ENCODE measurements at regions not wholly inside any gene's neighbourhood (a gene's known extent, or its start where the extent isn't known, plus 50 kb on each side); places are given as distances from the start of the nearest gene placed in this dataset.

DNA sequence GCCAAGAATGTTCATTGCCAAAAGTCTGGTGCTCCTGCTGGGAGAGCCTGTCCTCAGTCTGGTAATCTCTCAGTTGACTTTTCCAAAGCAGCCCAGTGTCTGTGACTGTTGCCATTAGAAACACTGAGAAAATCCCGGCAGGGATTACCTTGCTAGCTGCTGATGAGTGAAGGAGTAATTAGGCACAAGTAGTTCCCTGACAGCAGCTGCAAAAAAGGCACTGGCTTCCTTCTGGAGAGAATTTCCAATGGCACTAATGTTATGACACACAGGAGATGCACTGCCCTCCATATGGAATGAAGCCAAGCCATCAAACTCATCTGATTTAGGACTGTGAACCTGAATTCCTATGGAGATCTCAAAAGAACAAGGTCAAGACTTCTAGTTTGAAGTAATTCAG lies 1321.2 kb upstream of the SEL1L start:
- H3K9me3 ChIP-seq (ENCODE audit: control insufficient read depth, insufficient read depth, low read depth, low read length): no peaks in the 10 kb centered on the region
- no peaks in the 10 kb centered on the region for H3K36me3 ChIP-seq (ENCODE audit: control insufficient read depth in 2 of 2, insufficient read depth in 1 of 2, low read length in 2 of 2)
- no peak overlapping the region for H3K27ac ChIP-seq (ENCODE audit: extremely low read depth, low read depth, low read length)
- CTCF ChIA-PET: interaction anchor here (0.5 to 0.6 kb wide), 2 partner anchors 63 to 147 kb away, joined by 3 read pairs; no protein-coding TSS in a partner anchor
- POLR2A ChIA-PET: no interaction called here
- no peak for TF ChIP-seq ZNF221 (tag by site-specific recombination; IDR thresholded peaks at IDR 0.05; ENCODE audit: borderline replicate concordance)
- TF ChIP-seq, protein P1, sequence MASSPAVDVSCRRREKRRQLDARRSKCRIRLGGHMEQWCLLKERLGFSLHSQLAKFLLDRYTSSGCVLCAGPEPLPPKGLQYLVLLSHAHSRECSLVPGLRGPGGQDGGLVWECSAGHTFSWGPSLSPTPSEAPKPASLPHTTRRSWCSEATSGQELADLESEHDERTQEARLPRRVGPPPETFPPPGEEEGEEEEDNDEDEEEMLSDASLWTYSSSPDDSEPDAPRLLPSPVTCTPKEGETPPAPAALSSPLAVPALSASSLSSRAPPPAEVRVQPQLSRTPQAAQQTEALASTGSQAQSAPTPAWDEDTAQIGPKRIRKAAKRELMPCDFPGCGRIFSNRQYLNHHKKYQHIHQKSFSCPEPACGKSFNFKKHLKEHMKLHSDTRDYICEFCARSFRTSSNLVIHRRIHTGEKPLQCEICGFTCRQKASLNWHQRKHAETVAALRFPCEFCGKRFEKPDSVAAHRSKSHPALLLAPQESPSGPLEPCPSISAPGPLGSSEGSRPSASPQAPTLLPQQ (tag by site-specific recombination; IDR thresholded peaks at IDR 0.05): no peak
- TF ChIP-seq ZNF561 (tag by site-specific recombination; IDR thresholded peaks at IDR 0.05; ENCODE audit: borderline replicate concordance): no peak
- TF ChIP-seq ZNF514 (tag by site-specific recombination; IDR thresholded peaks at IDR 0.05): no peak
- no peak for TF ChIP-seq ZNF133 (tag by site-specific recombination; IDR thresholded peaks at IDR 0.05)
- TF ChIP-seq, protein P2, sequence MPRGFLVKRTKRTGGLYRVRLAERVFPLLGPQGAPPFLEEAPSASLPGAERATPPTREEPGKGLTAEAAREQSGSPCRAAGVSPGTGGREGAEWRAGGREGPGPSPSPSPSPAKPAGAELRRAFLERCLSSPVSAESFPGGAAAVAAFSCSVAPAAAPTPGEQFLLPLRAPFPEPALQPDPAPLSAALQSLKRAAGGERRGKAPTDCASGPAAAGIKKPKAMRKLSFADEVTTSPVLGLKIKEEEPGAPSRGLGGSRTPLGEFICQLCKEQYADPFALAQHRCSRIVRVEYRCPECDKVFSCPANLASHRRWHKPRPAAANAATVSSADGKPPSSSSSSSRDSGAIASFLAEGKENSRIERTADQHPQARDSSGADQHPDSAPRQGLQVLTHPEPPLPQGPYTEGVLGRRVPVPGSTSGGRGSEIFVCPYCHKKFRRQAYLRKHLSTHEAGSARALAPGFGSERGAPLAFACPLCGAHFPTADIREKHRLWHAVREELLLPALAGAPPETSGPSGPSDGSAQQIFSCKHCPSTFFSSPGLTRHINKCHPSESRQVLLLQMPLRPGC (tag by site-specific recombination; IDR thresholded peaks at IDR 0.05): no peak
- TF ChIP-seq ZNF138 (tag by site-specific recombination; IDR thresholded peaks at IDR 0.05; ENCODE audit: borderline replicate concordance): no peak
- TF ChIP-seq ZNF341 (tag by site-specific recombination; IDR thresholded peaks at IDR 0.05; ENCODE audit: low read depth): no peak
- TF ChIP-seq, protein P3, sequence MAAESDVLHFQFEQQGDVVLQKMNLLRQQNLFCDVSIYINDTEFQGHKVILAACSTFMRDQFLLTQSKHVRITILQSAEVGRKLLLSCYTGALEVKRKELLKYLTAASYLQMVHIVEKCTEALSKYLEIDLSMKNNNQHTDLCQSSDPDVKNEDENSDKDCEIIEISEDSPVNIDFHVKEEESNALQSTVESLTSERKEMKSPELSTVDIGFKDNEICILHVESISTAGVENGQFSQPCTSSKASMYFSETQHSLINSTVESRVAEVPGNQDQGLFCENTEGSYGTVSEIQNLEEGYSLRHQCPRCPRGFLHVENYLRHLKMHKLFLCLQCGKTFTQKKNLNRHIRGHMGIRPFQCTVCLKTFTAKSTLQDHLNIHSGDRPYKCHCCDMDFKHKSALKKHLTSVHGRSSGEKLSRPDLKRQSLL (tag by site-specific recombination; IDR thresholded peaks at IDR 0.05): no peak
- TF ChIP-seq ZNF510 (tag by site-specific recombination; IDR thresholded peaks at IDR 0.05; ENCODE audit: insufficient replicate concordance): no peak
- no peak overlapping the region for H3K4me3 ChIP-seq (ENCODE audit: low read depth, low read length)
- H3K4me1 ChIP-seq (ENCODE audit: control insufficient read depth, insufficient read depth, low read length): no peaks in the 10 kb centered on the region

DNA sequence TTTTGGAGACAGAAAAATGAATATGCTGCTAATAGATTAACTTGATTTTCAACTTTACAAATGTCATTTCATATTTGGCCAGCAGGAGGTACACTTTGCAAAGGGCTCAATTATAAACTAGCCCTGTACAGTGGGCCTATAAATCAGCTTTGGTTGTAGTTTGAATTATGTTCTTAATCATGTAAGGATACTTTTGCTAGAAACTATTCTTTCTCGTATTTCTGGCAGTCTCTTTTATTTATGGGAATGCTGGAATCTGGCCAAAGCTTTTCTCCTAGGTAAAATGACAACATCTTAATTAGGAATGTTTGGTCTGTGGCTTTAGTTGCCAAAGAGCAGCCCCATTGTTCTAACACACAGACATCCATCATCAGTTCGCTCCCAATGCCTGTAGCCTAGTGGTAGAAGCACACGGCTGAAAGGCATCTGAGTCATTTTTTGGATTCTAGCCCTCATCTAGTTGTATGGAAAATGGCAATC lies 1322.3 kb upstream of the SEL1L start:
- ChIA-PET POLR2A (no interaction called here), CTCF (interaction anchor here (0.6 to 1.2 kb wide), 3 partner anchors 8 to 44 kb away, joined by 3 to 4 read pairs (median 4); no protein-coding TSS in a partner anchor)
- Histone ChIP-seq H3K27ac (ENCODE audit: extremely low read depth, low read depth, low read length) (no peak overlapping the region), H3K4me1 (ENCODE audit: control insufficient read depth, insufficient read depth, low read length) (no peaks in the 10 kb centered on the region), H3K36me3 (ENCODE audit: control insufficient read depth in 2 of 2, insufficient read depth in 1 of 2, low read length in 2 of 2) (no peaks in the 10 kb centered on the region), H3K4me3 (ENCODE audit: low read depth, low read length) (no peak overlapping the region), H3K9me3 (ENCODE audit: control insufficient read depth, insufficient read depth, low read depth, low read length) (no peaks in the 10 kb centered on the region)
- TF ChIP-seq ZNF350 (tag by site-specific recombination; IDR thresholded peaks at IDR 0.05): no peak
- no peak for TF ChIP-seq OVOL3 (tag by site-specific recombination; IDR thresholded peaks at IDR 0.05)
- no peak for TF ChIP-seq ZNF184 (tag by site-specific recombination; IDR thresholded peaks at IDR 0.05)
- TF ChIP-seq ZNF830 (tag by site-specific recombination; IDR thresholded peaks at IDR 0.05; ENCODE audit: low read depth): no peak
- TF ChIP-seq ZBTB20 (tag by site-specific recombination; IDR thresholded peaks at IDR 0.05): no peak
- TF ChIP-seq SP3 (tag by site-specific recombination; IDR thresholded peaks at IDR 0.05): no peak
- no peak for TF ChIP-seq SALL2 (tag by site-specific recombination; IDR thresholded peaks at IDR 0.05; ENCODE audit: borderline replicate concordance)
- TF ChIP-seq ZNF48 (tag by site-specific recombination; IDR thresholded peaks at IDR 0.05): no peak
- TF ChIP-seq, protein P4, sequence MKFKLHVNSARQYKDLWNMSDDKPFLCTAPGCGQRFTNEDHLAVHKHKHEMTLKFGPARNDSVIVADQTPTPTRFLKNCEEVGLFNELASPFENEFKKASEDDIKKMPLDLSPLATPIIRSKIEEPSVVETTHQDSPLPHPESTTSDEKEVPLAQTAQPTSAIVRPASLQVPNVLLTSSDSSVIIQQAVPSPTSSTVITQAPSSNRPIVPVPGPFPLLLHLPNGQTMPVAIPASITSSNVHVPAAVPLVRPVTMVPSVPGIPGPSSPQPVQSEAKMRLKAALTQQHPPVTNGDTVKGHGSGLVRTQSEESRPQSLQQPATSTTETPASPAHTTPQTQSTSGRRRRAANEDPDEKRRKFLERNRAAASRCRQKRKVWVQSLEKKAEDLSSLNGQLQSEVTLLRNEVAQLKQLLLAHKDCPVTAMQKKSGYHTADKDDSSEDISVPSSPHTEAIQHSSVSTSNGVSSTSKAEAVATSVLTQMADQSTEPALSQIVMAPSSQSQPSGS (tag by site-specific recombination; IDR thresholded peaks at IDR 0.05; ENCODE audit: low read depth): no peak
